LNCAP (cell line): ENCODE measurements at regions not wholly inside any gene's neighbourhood (a gene's known extent, or its start where the extent isn't known, plus 50 kb on each side); places are given as distances from the start of the nearest gene placed in this dataset.

Source experiments
- TF ChIP-seq, protein P1 (sequence below): fragments of 450-650 bp; IDR thresholded peaks from 2 replicates; pipeline ENCODE4 v1.5.1; 2017; ENCODE audit warnings: mild to moderate bottlenecking

DNA sequence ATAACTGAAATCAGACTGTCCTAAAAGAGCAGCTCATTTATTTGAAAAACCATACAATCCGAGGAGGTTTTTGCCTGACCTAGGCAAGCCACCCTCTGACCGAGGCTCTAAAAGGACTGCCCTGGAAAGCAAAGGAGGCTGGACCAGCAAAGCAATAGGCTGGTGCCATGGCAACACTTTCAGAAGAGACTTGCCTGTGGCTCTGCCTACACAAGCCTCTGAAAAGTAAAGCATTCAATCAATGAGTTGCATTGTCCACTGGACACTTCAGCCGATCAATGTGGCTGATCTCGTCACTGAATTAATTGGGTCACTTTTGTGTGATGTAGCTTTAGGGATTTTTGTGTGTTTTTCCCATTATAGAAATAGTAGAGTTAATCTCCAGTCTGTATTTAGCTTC lies 99.1 kb upstream of the SEMA6D start:
- TF ChIP-seq, protein P1, sequence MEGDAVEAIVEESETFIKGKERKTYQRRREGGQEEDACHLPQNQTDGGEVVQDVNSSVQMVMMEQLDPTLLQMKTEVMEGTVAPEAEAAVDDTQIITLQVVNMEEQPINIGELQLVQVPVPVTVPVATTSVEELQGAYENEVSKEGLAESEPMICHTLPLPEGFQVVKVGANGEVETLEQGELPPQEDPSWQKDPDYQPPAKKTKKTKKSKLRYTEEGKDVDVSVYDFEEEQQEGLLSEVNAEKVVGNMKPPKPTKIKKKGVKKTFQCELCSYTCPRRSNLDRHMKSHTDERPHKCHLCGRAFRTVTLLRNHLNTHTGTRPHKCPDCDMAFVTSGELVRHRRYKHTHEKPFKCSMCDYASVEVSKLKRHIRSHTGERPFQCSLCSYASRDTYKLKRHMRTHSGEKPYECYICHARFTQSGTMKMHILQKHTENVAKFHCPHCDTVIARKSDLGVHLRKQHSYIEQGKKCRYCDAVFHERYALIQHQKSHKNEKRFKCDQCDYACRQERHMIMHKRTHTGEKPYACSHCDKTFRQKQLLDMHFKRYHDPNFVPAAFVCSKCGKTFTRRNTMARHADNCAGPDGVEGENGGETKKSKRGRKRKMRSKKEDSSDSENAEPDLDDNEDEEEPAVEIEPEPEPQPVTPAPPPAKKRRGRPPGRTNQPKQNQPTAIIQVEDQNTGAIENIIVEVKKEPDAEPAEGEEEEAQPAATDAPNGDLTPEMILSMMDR: no peak

DNA sequence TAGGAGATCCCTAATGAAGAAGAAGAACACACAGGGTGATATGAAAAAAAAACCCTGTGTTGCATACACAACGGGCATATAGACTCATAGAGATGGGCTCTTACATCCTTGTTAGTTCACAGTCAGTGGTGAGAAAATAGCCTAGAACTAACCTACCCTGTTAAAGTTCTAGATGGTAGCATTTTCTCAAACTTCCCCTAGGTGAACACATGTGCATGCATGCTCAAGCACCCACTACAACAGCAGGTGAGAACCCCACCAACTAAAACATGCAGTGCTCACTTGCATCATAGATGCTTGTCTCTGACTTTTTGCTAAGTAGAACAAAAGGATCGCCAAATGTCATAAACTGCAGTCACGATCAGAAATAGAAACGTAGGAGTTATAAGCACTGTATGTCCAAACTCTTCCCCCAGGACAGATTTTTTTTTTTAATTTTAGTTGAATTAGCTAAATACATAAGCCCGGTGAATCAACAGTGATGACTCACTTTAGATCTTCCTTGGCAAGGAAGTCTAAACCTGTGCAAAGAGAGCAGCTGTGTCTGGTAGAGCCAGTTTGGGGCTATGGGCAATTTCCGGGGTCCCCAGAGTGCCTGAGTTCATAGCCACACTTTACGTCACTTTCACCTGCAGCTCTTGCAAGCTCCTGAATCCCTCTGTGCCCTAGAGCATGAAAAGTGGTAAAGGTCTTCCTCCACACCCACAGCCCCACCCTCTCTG lies 96.2 kb upstream of the SEMA6D start:
- TF ChIP-seq, protein P1: no peak

DNA sequence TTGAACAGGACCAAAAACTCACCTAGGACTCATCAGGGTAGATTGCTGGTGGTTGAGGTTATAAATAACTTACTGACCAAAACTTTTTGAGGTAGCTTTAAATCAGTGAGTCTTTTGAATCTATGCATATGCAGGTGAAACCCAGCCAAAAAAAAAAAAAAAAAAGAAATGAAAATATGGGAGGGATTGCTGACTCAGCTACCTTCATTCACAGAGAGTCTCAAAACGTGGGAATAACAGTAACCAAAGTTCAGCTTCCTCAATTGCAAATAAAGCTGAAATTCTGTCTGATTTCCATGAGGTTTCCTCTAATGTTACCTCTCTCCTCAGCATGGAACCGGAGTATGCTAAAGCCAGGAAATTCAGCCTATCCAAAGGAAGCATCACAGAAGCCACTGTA lies 95.2 kb upstream of the SEMA6D start:
- TF ChIP-seq, protein P1: no peak

DNA sequence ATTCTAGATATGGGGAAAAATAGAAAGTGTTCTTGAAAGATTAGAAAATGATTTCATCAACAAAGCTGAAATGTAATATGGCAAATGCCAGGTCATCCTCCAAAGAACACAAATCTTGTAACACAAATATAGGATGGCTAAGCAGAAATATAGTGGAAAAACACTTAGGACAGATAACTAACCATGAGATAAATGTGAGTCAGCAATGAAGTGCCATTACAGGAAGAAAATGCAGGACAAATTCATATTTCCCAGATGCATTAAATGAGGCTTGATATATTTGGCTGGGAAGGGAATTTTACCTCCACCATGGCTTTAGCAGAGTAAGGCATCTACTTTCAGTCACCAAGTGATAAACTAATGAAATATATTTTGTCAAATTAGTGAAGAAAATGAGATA lies 92.8 kb upstream of the SEMA6D start:
- TF ChIP-seq, protein P1: no peak

DNA sequence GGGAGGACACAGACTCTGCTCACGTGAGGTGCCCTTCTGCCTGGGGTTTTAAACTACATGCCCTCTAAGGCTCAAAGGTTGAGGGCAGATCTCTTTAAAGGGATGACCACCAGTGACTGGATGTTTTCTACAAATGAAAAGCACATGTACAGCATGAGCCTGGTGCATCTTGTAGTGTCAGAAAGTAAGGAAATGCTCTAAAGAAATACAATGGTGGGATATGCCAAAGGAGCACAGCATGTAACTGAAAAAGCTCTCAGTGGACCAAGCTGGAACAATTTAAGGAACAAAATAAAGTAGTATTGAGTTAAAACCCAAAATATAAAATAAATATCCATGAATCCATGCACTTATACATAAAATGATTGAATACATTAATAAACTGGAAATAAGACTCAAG lies 78.3 kb upstream of the SEMA6D start:
- TF ChIP-seq, protein P1: no peak

DNA sequence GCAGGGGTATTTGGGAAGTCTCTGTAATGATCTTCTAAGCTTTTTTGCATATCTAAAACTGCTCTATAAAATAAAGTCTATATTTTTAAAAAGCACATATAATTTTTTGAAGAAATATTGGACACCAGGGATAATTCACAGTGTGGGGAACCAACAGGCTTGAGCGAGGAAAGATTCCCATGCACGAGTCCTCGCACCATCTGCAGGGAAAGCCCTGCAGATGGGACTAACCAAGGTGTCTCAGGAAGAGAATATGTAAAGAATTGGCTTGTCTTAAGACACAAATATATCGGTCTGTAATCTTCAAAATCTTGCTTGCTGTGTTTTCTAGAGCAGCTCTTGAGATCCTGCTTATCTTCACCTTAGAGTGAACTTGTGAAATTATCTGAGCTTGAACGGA lies 77.2 kb upstream of the SEMA6D start:
- TF ChIP-seq, protein P1: no peak

DNA sequence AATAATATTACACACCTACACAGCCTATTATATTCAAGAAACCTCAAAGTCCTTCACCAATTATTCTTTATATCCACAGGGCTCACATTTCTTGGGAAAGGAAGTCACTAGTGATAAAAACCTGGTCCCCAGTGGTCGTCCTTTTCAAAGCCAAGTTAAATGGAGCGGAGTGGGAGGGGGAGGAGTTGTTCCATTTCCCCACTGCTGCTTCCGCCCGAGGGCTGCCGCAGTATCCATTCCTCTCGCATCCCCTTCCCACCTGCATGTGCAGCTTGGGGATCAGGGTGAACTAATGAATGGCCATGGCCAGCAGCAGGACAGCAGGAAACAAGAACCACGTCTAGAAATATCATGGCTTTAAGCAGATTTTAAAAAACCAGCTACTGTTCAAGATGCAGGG lies 76.4 kb upstream of the SEMA6D start:
- TF ChIP-seq, protein P1: no peak

DNA sequence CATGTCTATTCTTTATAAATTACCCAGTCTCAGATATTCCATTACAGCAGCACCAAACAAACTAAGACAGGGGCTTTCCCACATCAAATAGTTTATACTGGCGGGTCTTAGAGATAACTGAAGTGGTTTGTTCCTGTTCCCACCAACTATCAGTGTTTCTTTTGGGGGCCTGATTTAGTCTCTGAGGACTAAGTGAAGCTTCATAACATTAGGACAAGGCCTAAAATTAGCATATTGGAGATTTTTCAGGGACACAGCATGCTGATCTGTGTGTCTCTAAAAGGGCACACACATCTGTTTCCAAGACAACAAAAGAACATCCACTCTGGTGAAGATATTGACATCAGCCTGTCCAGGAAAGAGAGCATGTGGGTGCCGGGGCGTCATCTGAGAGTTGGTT lies 72.6 kb upstream of the SEMA6D start:
- TF ChIP-seq, protein P1: no peak
